ENCODE measurements at regions not wholly inside any gene's neighbourhood (a gene's known extent, or its start where the extent isn't known, plus 50 kb on each side); places are given as distances from the start of the nearest gene placed in this dataset.

DNA sequence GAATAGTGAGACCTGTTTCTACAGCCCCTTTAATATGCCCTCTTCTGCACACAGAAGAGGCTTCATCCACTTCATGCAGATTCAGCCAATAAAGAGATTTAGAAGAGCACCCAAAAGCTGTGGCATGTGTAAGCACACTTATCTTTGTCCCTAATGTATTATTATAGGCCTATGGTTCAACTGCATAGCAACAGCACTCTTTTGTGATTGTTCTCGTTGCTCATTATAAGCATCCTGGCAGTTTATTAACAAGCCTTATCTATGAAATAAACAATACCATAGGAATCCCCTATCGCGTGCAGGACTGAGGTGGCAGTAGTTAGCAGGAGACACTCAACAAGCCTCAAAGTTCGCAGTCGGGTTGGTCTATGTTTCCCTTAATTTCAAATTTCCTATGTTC, 138.5 kb upstream of the BEND6 start:
- 78% methylated on average over 5 of the region's 5 CpGs for WGBS (ENCODE audit: insufficient coverage, insufficient replicate concordance, low lambda C conversion rate, missing lambda C conversion rate)
- no TSS peak for BruUV-seq (replicated peaks)
- intact Hi-C loops (cut with micrococcal nuclease; ENCODE audit: unreplicated experiment) (no loop called here), in situ Hi-C loops (cut with MboI) (no loop called here)
- no peaks in the 10 kb centered on the region for H4K20me1 ChIP-seq (ENCODE audit: control insufficient read depth, insufficient read depth)
- H2AFZ ChIP-seq (ENCODE audit: control insufficient read depth, low read depth, low read length) = no peak overlapping the region
- no peaks in the 10 kb centered on the region for H3K36me3 ChIP-seq (ENCODE audit: control insufficient read depth in 2 of 2, insufficient read depth in 2 of 2, low read length in 1 of 2)
- DNase-seq (ENCODE audit: low read depth, low spot score) = no peak
- no peak overlapping the region for H3K4me3 ChIP-seq
- H3K9me3 ChIP-seq (replicated peaks; ENCODE audit: control insufficient read depth, insufficient read depth, low read length) = no peaks in the 10 kb centered on the region; the same call in 1 of the 3 replicates
- ChIA-PET SMC1A (ENCODE audit: uncharacterized antibody, unreplicated experiment) (interaction anchor here (1.0 to 3.2 kb wide), 8 partner anchors 13 to 119 kb away, joined by 3 to 25 read pairs (median 6); no protein-coding TSS in a partner anchor), POLR2A (interaction anchor here (0.9 to 2.9 kb wide), 3 partner anchors 17 to 25 kb away, joined by 3 to 12 read pairs (median 4); no protein-coding TSS in a partner anchor), RAD21 (ENCODE audit: unreplicated experiment) (interaction anchor here (1.3 kb wide), 1 partner anchor 23 kb away, joined by 4 read pairs; no protein-coding TSS in a partner anchor), CTCF (interaction anchor here (0.7 to 1.3 kb wide), 4 partner anchors 12 to 35 kb away, joined by 3 to 4 read pairs (median 3); no protein-coding TSS in a partner anchor)
- peaks cover 21% of the 10 kb centered on the region for H3K4me1 ChIP-seq (ENCODE audit: control insufficient read depth, insufficient read depth, low read length)
- no peak overlapping the region for H3K9ac ChIP-seq (ENCODE audit: control insufficient read depth, insufficient read depth, low read length)
- H3K4me2 ChIP-seq (ENCODE audit: control insufficient read depth, insufficient read depth) = no peak overlapping the region
- no peak for FAIRE-seq
- H3K27ac ChIP-seq (ENCODE audit: control insufficient read depth, insufficient read depth) = no peak overlapping the region
- ATAC-seq = no peak
- no peaks in the 10 kb centered on the region for H3K27me3 ChIP-seq (replicated peaks in 1 of 2; ENCODE audit: control insufficient read depth in 2 of 2, insufficient read depth in 2 of 2, low read length in 1 of 2)
- TF ChIP-seq, protein P1, sequence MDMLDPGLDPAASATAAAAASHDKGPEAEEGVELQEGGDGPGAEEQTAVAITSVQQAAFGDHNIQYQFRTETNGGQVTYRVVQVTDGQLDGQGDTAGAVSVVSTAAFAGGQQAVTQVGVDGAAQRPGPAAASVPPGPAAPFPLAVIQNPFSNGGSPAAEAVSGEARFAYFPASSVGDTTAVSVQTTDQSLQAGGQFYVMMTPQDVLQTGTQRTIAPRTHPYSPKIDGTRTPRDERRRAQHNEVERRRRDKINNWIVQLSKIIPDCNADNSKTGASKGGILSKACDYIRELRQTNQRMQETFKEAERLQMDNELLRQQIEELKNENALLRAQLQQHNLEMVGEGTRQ (IDR thresholded peaks at IDR 0.05; ENCODE audit: borderline replicate concordance, low read depth, low read length) = no peak
- TF ChIP-seq PAX5 (IDR thresholded peaks at IDR 0.05; ENCODE audit: borderline replicate concordance, low read depth, low read length) = no peak
- TF ChIP-seq TBL1XR1 (IDR thresholded peaks at IDR 0.05; ENCODE audit: low read depth, low read length) = no peak
- TF ChIP-seq NFYB (IDR thresholded peaks at IDR 0.05; ENCODE audit: insufficient read depth, low read depth, low read length) = no peak
- TF ChIP-seq RFX5 (IDR thresholded peaks at IDR 0.05; ENCODE audit: low read depth, low read length) = no peak
- TF ChIP-seq FOS (IDR thresholded peaks at IDR 0.05; ENCODE audit: borderline replicate concordance, extremely low read depth, insufficient read length) = no peak
- H3K79me2 ChIP-seq (ENCODE audit: control insufficient read depth, insufficient read depth, low read length) = peaks cover 84% of the 10 kb centered on the region
